Left cardiac atrium (tissue), 4 donors: ENCODE measurements at regions not wholly inside any gene's neighbourhood (a gene's known extent, or its start where the extent isn't known, plus 50 kb on each side); places are given as distances from the start of the nearest gene placed in this dataset.
A peak's percentile ranks its signal among the peaks of the same experiment; 100 is the strongest.
"Not testable (repeated sequence)": the region's sequence is repeated elsewhere in the genome, so short reads cannot be mapped to it uniquely, and the experiment has no call there.

ENCODE experiments used
- ATAC-seq, 2 donors: fragments of 200-7000 bp; cut with Tn5 transposase; one replicate each; pipeline ENCODE4 v1.9.1; 2020; ENCODE audit warnings: mild to moderate bottlenecking in 2 of 2, moderate library complexity in 2 of 2
- DNase-seq: peaks from one replicate; pipeline ENCODE4 v3.0.0-alpha.2; 2020
- intact Hi-C, 2 donors: fragments of 100-400 bp; cut with DNase I; formaldehyde crosslinking; loops; one replicate each; pipeline versions ENCODE4 v1.14.1 to v1.15.1; 2022 to 2023
- donor health status: DM: no; HTN: yes; CAD: no.
- donor health status: DM: no; HTN: yes; CAD: no; lungs with severe emphysema.
- donor health status: DM: yes; HTN: yes; CAD: no.
- donor health status: Dilated cardiomyopathy.

DNA sequence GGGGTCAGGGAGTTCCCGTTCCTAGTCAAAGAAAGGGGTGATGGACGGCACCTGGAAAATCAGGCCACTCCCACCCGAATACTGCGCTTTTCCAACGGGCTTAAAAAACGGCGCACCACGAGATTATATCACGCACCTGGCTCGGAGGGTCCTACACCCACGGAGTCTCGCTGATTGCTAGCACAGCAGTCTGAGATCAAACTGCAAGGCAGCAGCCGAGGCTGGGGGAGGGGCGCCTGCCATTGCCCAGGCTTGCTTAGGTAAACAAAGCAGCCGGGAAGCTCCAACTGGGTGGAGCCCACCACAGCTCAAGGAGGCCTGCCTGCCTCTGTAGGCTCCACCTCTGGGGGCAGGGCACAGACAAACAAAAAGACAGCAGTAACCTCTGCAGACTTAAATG, 100.1 kb upstream of the IQCM start:
- DNase-seq, ATAC-seq, intact Hi-C loops: not testable (repeated sequence)

DNA sequence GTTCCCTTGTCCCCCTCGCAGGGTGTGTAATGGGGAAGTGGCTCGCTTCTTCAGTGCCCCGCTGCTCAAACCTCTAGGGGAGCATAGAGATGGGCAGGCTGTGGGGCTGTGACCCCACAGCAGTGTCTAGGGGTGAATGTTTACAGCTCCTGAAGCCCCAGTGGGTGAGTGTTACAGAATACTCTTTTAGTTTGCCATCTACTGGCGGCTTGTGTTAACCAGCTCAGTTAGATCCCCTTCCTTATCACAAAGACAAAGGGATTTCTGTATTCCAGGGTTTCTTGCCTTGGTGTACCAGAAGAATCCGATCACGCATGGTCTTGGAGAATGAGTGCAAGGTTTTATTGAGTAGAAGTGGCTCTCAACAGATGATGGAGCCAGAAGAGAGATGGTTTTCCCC, 108.1 kb upstream of the IQCM start:
- no peak for DNase-seq
- no peak for ATAC-seq
- intact Hi-C loops, result no loop called here

DNA sequence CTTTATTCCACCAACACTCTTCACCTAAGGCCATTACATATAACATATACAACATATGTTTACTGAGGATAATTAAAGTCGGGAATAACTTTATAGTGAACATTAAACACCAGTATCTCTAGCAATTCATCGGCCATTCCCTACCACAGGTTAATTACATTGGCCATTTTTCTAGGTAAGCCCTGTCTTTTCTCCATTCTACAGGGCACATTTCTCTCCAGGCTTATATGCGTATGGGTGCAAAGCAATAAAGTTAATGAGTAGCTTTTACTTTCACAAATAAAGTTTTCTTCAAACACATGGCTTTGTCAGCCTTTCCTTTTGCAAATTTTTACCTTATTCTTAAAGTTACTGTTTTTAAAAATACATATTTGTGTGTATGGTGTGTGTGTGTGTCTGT, 111.9 kb upstream of the IQCM start:
- intact Hi-C loops, result no loop called here
- no peak for DNase-seq
- ATAC-seq, result no peak

GRCh38 chr4:149928507-149928906, 112.9 kb upstream of the IQCM start:
- intact Hi-C loops, result no loop called here
- ATAC-seq, result no peak
- DNase-seq, result no peak

DNA sequence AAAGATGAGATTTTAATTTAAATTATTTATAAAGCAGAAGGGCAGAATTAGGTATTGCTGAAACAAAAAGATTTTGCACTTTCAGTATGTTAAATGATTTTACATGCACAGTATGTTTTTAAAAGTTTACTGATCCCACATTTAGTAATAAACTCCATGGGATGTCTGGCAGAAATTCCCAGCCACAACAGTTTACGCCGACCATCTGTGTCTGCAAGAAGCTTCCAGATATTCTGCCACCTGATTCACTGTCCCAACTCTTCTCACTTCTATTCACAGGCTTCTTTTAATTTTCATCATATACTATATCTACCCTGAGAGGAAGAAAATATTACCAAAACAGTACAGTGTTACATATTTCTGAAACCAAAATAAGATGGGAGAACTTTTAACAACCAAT, 115.8 kb upstream of the IQCM start:
- DNase-seq (no peak), ATAC-seq (no peak)
- intact Hi-C loops, result no loop called here

DNA sequence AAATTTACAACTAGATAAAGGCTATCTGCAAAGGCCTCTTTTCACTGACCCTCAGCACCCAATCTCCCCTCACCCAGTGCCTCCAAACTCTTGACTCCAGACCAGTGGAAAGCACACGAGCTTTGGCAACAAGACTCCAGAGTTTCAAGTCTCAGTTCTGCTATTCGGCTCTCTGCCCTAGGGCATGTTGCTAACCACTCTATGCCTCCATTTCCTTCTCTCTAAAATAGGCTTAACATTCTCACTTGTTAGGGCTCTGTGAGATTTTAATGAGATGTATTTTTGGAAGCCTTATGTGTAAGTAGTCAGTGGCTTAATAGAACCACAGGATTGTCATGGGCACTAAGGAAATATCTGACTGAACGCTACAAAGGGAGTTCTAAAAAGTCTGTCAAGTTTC, 116.5 kb upstream of the IQCM start:
- DNase-seq (no peak), ATAC-seq (no peak)
- intact Hi-C loops, result no loop called here

GRCh38 chr4:149933120-149933519, 117.5 kb upstream of the IQCM start:
- DNase-seq, result no peak
- no peak for ATAC-seq
- intact Hi-C loops, result no loop called here

GRCh38 chr4:149933883-149934282, 118.2 kb upstream of the IQCM start:
- peak; percentile 77 to 83 for ATAC-seq
- intact Hi-C loops, result no loop called here
- DNase-seq, result no peak

- intact Hi-C loops, result no loop called here
- ATAC-seq, result no peak
- DNase-seq, result no peak
Observed at GRCh38 chr4:149949381-149949780, 128.9 kb upstream of the DCLK2 start.

- intact Hi-C loops, result no loop called here
- DNase-seq (no peak), ATAC-seq (no peak)
Observed at GRCh38 chr4:149951152-149951900, 126.9 kb upstream of the DCLK2 start.

GRCh38 chr4:149952101-149952500, 126.1 kb upstream of the DCLK2 start:
- DNase-seq (no peak), ATAC-seq (no peak)
- intact Hi-C loops, result no loop called here

GRCh38 chr4:149952716-149953115, 125.5 kb upstream of the DCLK2 start:
- intact Hi-C loops, result no loop called here
- ATAC-seq (no peak), DNase-seq (no peak)

DNA sequence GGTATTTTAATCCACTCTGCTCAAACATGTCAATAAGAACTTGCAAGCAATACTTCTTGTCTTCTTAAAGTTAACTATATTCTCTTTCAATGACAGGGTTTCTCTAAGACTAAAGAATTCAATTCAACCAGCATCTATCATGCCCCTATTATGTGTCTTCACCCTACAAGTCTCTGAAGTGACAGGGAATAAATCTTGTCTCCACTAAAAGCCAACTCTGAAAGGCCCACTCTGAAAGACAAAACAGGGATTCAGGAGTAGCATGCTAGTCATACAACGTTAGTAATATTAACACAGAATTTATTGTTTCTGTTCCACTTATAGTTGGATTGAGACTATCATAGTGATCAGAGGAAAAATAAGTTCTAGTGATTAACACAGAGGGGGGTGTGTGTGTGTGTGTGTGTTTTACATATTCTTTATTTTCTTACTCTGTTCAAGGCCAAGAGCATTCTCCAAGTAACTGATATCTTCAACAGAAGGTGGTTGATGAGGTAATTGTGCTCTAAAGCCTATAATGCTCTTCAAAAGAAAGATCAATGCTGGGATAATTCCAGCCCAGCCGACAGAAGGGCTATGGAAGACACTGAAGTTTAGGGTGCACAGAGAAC, 122.4 kb upstream of the DCLK2 start:
- intact Hi-C loops, result no loop called here
- no peak for DNase-seq
- no peak for ATAC-seq

GRCh38 chr4:149956678-149957077, 121.6 kb upstream of the DCLK2 start:
- intact Hi-C loops, result no loop called here
- ATAC-seq, result no peak
- DNase-seq, result no peak

GRCh38 chr4:149961876-149962597, 116.2 kb upstream of the DCLK2 start:
- ATAC-seq, result no peak
- intact Hi-C loops, result no loop called here
- DNase-seq, result no peak

DNA sequence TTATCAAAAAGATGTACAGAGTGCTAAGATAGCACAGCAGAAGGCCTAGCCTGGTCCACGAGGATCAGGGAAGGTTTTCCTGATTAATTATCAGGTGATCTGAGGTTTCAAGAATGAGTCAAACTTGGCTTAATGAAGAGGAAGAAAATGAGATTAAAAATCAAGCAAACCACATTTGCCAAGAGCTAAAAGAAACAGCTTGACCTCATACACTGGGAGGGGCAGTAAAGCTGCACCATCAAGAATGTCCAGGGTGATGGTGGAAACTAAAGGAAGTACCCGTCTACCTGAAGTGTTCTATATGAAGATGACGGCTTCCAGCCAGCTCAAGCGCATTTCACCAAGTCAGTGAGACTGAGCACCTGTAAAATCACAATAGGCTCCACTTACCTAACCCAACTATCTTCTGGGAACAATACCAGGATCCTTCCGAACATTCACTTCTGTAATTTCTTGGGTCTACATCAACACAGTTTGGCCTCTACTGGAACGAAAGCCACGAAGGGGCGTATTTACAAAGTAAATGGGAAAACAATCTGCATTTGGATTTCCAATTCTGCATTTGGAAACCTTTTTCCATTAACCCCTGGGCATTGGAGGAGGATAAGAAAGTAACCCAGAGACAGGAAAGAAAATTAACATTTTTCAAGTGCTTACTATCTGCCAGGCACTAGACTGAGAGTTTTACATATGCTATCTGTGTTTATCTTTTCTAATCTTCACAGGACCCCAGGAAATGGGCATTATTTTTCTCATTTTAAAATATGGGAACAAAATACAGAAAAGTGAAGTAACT, 114.0 kb upstream of the DCLK2 start:
- intact Hi-C loops, result no loop called here
- no peak for ATAC-seq

GRCh38 chr4:149965206-149965605, 113.0 kb upstream of the DCLK2 start:
- intact Hi-C loops, result no loop called here
- ATAC-seq (no peak), DNase-seq (no peak)

More for the DNA sequence above, 114.0 kb upstream of the DCLK2 start:
- no peak for DNase-seq

- DNase-seq (no peak), ATAC-seq (no peak)
- intact Hi-C loops, result no loop called here
Observed at GRCh38 chr4:149972407-149972806, 105.8 kb upstream of the DCLK2 start.

GRCh38 chr4:149973181-149973580, 105.1 kb upstream of the DCLK2 start:
- no peak for ATAC-seq
- DNase-seq, result no peak
- intact Hi-C loops, result no loop called here

DNA sequence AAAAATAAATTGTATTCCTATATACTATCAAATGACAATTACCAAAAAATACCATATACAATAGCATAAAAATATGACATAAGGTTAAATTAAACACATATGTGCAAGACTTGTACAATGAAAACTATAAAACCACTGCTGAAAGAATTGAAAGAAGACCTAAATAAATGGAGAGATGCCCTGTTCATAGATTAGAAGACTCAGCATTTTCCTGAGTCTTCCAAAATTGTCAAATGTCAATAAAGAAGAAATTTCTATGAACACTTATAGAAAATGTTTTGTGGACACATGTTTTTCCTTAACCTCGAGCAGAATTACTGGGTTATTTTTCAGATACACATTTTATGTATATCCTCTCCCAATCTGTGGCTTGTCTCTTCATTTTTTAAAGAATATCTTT, 103.1 kb upstream of the DCLK2 start:
- intact Hi-C loops, result no loop called here
- no peak for ATAC-seq
- no peak for DNase-seq
